ENCODE measurements at regions not wholly inside any gene's neighbourhood (a gene's known extent, or its start where the extent isn't known, plus 50 kb on each side); places are given as distances from the start of the nearest gene placed in this dataset.
"Not testable (repeated sequence)": the region's sequence is repeated elsewhere in the genome, so short reads cannot be mapped to it uniquely, and the experiment has no call there.

- not testable (repeated sequence) for H3K4me1 Mint-ChIP-seq; H3K27ac ChIP-seq (ENCODE audit: insufficient read depth, low read length, poor library complexity, severe bottlenecking); DNase-seq; H3K4me3 Mint-ChIP-seq; H3K27ac Mint-ChIP-seq; H3K27me3 Mint-ChIP-seq; H3K4me1 ChIP-seq (ENCODE audit: control insufficient read depth, insufficient read depth, low read length, poor library complexity, severe bottlenecking); H3K27me3 ChIP-seq (ENCODE audit: control insufficient read depth, insufficient read depth, low read length); H3K4me3 ChIP-seq (ENCODE audit: low read depth, low read length); ATAC-seq (ENCODE audit: low read depth in 2 of 2); H3K36me3 ChIP-seq (ENCODE audit: control insufficient read depth, insufficient read depth, low read length)
- H3K9me3 ChIP-seq (ENCODE audit: control insufficient read depth in 2 of 2, low read length in 2 of 2) = peaks cover 22 to 87% of the 10 kb centered on the region in 2 experiments
- Mint-ChIP-seq H3K9me3 (peaks cover 4 to 86% (median 45%) of the 10 kb centered on the region in 7 donors), H3K36me3 (peaks cover 15% of the 10 kb centered on the region)
Measured at GRCh38 chr9:40883423-40884071, 244.9 kb downstream of the FOXD4L6 start.

DNA sequence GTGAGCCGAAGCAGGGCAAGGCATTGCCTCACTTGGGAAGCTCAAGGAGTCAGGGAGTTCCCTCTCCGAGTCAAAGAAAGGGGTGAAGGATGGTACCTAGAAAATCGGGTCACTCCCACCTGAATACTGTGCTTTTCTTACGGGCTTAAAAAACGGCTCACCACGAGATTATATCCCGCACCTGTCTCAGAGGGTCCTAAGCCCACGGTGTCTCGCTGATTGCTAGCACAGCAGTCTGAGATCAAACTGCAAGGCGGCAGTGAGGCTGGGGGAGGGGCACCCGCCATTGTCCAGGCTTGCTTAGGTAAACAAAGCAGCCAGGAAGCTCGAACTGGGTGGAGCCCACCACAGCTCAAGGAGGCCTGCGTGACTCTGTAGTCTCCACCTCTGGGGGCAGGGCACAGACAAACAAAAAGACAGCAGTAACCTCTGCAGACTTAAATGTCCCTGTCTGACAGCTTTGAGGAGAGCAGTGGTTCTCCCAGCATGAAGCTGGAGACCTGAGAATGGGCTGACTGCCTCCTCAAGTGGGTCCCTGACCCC, 254.7 kb downstream of the FOXD4L6 start:
- not testable (repeated sequence) for H3K27ac ChIP-seq (ENCODE audit: insufficient read depth, low read length, poor library complexity, severe bottlenecking); DNase-seq; H3K27me3 Mint-ChIP-seq; H3K27me3 ChIP-seq (ENCODE audit: control insufficient read depth, insufficient read depth, low read length); H3K36me3 Mint-ChIP-seq; H3K27ac Mint-ChIP-seq; H3K4me3 ChIP-seq (ENCODE audit: low read depth, low read length); H3K4me3 Mint-ChIP-seq; H3K4me1 ChIP-seq (ENCODE audit: control insufficient read depth, insufficient read depth, low read length, poor library complexity, severe bottlenecking); H3K36me3 ChIP-seq (ENCODE audit: control insufficient read depth, insufficient read depth, low read length); ATAC-seq (ENCODE audit: low read depth in 2 of 2); H3K4me1 Mint-ChIP-seq
- peaks cover 19 to 48% of the 10 kb centered on the region in 2 experiments for H3K9me3 ChIP-seq (ENCODE audit: control insufficient read depth in 2 of 2, low read length in 2 of 2)
- H3K9me3 Mint-ChIP-seq = peaks cover 0 to 78% (median 21%) of the 10 kb centered on the region in 7 donors

DNA sequence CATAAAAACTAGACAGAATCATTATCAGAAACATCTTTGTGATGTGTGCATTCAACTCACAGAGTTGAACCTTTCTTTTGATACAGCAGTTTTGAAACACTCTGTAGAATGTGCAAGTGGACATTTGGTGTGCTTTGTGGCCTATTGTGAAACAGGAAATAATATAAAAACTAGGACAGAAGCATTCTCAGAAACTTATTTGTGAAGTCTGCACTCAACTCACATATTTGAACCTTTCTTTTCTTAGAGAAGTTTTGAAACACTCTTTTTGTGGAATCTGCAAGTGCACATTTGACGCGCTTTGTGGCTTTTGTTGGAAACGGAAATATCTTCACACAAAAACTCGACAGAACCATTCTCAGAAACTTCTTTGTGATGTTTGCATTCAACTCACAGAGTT, 260.0 kb downstream of the FOXD4L6 start:
- H3K4me3 Mint-ChIP-seq; H3K36me3 ChIP-seq (ENCODE audit: control insufficient read depth, insufficient read depth, low read length); H3K27me3 ChIP-seq (ENCODE audit: control insufficient read depth, insufficient read depth, low read length); H3K27ac Mint-ChIP-seq; H3K27me3 Mint-ChIP-seq; DNase-seq; H3K36me3 Mint-ChIP-seq; H3K4me1 ChIP-seq (ENCODE audit: control insufficient read depth, insufficient read depth, low read length, poor library complexity, severe bottlenecking); ATAC-seq (ENCODE audit: low read depth in 2 of 2); H3K4me1 Mint-ChIP-seq; H3K4me3 ChIP-seq (ENCODE audit: low read depth, low read length); H3K27ac ChIP-seq (ENCODE audit: insufficient read depth, low read length, poor library complexity, severe bottlenecking): not testable (repeated sequence)
- peaks cover 20 to 50% of the 10 kb centered on the region in 2 experiments for H3K9me3 ChIP-seq (ENCODE audit: control insufficient read depth in 2 of 2, low read length in 2 of 2)
- H3K9me3 Mint-ChIP-seq = peaks cover 0 to 63% (median 16%) of the 10 kb centered on the region in 7 donors

Measured in CD4-positive, CD25-positive, alpha-beta regulatory T cell (primary cell).